ENCODE measurements at regions not wholly inside any gene's neighbourhood (a gene's known extent, or its start where the extent isn't known, plus 50 kb on each side); places are given as distances from the start of the nearest gene placed in this dataset.

- TF ChIP-seq EZH2 (IDR thresholded peaks at IDR 0.05; ENCODE audit: borderline replicate concordance, insufficient read depth, low read depth, low read length, poor library complexity, severe bottlenecking), result no peak
- TF ChIP-seq, protein P1, sequence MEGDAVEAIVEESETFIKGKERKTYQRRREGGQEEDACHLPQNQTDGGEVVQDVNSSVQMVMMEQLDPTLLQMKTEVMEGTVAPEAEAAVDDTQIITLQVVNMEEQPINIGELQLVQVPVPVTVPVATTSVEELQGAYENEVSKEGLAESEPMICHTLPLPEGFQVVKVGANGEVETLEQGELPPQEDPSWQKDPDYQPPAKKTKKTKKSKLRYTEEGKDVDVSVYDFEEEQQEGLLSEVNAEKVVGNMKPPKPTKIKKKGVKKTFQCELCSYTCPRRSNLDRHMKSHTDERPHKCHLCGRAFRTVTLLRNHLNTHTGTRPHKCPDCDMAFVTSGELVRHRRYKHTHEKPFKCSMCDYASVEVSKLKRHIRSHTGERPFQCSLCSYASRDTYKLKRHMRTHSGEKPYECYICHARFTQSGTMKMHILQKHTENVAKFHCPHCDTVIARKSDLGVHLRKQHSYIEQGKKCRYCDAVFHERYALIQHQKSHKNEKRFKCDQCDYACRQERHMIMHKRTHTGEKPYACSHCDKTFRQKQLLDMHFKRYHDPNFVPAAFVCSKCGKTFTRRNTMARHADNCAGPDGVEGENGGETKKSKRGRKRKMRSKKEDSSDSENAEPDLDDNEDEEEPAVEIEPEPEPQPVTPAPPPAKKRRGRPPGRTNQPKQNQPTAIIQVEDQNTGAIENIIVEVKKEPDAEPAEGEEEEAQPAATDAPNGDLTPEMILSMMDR (IDR thresholded peaks at IDR 0.05), result no peak
Measured at GRCh38 chr14:48725051-48725734, 861.0 kb downstream of the RPS29 start.
